Putamen (tissue), 1 donor: ENCODE measurements at regions not wholly inside any gene's neighbourhood (a gene's known extent, or its start where the extent isn't known, plus 50 kb on each side); places are given as distances from the start of the nearest gene placed in this dataset.
"Not testable (repeated sequence)": the region's sequence is repeated elsewhere in the genome, so short reads cannot be mapped to it uniquely, and the experiment has no call there.

Experiments
- DNase-seq: peaks from one replicate; pipeline ENCODE4 v3.0.0-alpha.2; 2016; ENCODE audit warnings: low spot score

DNA sequence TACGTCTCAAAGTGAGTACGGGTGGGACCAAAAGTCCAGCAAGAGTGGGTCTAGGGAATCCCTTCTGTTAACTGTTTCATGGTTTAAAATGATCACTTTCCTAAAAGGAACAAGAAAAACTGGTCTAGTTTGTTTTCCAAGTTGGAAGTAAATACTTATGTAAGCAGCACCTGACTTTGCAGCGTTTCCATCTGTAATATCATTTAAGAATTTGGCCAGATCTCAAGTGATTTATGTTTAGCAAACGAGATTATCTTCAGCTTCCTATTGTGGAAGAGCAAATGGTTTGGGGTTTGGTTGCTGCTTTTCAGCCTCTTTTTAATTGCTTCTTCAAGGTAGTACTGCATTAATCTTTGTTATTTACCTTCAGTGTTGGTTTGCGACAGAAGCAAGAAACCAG lies 50.4 kb downstream of the FHIP1A start:
- no peak for DNase-seq

DNA sequence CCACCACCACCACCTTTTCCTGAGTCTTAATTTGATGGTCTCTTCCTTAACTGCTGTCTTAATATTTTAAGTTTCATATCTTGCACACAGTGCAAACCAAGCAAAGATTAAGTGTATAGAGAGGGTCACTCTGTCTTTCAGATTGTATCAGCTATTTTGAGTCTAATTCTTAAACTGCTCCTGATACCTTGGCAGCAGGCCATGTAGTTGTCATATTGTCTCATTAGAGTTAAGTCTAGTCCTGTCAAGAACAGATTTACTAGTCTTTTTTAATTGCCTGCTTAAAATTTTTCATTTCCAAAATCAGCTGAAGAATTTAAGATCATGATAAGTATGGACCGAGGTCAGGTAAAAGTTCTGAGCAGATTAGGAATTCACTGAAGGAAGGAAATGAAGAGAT lies 51.5 kb downstream of the FHIP1A start:
- DNase-seq: no peak

DNA sequence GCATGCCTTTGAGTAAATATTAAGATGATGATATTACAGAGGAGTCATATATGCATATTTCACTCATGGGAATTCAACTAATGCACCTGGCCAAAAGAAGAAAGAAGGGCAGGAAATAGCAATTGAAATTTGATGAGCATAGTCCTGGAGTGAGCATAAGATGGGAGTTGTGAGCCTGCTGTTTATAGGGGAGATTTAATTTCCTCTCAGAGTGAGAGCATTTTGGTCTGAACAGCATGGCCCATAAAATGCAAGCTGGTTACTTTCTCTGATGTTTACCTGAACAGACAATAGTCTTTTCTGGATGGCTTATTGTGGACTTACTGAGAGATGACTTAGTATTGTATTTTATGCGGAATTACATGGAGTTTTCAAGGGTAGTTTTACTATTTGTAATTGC lies 53.6 kb downstream of the FHIP1A start:
- DNase-seq: no peak

DNA sequence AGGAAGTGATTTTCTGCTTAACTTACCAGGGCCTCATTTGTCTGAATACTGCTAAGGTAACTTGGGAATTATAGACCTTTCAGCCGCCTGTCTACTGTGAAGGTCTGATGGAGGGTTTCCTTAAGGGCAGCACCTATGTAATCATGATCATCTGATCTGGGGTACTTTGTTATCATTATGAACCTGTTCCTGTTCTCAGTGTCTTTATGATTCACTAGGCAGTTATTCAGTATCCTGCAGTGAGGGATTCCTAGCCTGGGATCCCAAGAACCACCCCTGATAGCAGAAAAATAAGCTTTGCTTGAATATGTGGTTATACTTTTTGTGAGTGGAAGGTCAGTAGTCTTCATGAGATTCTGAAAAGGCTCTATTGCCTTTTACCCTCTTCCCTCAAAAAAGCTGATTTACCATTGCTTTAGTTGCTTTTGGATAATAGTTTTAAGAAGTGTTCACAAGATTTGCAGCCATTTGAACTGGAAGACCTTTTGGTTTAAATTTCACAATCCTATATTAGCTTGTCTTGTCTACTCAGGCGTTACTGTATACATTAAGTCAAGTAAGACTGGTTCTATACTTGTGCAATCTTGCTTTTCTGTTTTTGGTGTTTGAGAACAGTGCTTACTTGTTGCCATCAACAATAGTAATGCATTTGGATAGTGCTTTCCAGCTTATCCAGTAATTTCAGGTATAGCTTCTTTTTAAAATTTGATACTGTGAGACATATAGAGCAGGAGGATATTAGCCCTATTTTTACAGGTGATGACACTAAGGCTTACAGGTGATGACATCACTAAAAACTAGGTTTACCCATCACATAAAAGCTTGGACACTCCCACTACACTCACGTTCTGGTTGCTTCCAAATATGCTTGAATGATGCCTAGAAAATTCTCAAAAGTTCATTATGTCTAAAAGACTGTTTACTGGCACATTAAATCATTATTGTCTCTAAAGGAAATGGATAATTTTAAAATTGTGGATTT lies 60.0 kb downstream of the FHIP1A start:
- no peak for DNase-seq

DNA sequence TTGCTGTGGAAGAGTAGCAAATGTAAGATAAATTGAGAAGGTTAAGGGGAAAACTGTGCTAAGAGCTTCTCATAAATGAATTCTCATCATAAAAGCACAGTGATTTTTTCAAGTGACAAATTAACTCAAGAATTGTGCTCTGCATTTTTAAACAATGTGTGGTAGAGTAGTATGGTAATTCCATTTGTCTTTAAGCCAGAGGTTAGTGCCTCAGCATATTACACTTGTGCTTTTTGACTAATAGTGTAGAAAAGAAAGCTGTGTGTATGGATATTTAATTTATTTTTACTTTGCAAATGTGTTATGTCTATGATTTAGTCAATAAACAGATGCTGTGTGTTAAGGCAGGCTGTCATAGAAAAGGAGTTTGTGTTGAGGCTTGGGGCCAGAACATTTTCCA lies 61.0 kb downstream of the FHIP1A start:
- DNase-seq: no peak

DNA sequence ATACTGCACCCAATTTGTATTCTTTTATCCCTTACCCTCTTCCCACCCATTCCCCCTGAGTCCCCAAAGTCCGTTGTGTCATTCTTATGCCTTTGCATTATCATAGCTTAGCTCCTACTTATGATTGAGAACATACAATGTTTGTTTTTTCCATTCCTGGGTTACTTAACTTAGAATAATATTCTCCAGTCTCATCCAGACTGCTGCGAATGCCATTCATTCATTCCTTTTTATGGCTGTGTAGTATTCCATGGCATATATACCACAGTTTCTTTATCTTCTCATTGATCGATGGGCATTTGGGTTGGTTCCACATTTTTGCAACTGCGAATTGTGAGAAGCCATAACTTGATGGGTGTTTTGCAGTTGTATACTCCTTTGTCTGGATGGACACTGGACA lies 62.8 kb downstream of the FHIP1A start:
- DNase-seq: no peak

DNA sequence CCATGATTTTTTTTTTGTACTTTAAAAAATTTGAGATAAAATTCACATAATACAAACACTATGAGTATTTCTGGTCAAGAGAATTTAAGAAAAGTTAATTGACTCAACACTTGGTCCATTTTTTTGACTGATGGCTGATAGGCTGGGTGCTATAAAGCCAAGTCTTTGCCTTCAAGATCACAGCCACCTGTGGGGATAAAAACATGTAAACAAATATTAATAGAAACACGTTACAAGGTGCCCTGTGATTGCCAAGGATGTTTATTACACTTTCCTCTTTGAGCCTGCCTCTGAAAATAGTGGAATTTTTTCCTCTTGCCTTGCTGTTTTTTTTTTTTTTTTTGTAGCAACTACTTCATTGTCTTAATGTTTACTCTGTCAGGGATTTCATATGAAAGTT lies 63.3 kb downstream of the FHIP1A start:
- no peak for DNase-seq

DNA sequence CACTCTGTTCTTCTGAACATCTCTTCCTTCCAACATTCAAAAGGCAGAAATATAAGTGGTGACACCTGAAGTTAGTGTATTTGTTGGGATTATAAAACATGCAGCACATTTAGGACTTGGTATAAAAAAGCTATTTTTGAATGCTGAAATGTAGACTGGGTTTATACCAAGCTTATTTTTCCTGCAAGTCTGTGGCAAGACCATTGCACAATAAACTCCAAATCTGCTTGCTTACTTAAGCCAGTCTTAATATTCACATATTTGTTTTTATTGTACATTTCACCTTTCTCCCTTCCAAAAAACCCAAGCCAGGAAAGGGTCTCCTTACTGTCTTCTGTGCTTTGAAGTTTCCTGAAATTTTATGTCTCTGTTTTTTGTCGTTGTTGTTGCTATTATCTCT lies 63.7 kb downstream of the FHIP1A start:
- no peak for DNase-seq

DNA sequence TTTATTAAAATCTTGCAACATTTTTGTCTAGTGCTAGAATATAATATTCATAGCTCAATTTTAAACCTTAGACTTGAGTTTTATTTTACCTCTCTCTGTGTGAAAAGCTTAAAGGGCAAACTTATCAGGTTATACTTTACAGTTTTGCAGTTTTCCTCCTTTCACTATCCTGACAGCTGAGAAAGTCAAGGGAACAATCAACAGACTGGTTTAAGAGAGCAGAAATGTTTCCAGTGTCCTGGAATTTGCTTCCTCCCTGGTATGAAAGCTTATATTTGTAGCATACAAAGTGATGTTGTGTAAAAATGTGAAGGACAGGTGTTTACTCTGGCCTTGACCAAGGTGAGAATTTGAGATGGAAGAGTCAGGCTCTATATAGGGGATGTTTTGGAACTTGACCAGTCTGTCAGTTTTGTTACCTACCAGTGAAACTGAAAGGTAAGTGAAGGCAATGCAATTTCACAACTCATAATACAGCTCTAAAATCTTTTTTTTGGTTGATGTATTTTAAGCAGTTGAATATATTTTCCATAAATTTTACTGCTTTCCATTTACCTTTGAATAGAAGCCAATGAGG lies 64.6 kb downstream of the FHIP1A start:
- no peak for DNase-seq

DNA sequence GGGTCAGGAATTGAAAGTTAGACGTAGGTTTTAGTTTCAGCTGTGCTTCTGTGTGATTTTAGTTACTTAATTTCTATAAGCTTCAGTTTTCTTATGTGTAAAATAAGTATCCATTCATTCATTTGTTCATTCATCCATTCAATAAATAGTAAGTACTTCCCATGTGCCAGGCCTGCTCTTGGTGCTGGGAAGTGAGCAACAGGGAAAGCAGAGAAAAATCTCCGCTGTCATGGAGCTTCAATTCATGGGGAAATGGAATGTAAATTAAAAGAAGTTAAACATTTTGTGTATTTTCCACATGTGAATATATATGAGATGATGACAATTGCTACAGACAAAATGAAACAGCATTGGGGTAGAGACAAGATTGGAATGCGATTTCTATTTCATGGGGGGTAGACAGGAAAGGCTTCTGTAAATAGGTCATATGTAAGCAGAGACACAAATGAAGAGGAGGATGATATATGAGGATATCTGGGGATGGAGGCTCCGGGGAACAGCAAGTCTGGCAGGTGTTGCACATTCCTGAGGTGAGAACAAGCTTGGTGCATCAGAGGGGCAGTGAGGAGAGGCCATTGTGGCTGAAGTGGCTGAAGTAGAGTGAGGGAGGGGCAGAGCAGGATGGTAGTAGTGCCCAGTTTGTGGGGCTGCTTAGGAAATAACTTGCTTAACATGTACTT lies 66.2 kb downstream of the FHIP1A start:
- no peak for DNase-seq

DNA sequence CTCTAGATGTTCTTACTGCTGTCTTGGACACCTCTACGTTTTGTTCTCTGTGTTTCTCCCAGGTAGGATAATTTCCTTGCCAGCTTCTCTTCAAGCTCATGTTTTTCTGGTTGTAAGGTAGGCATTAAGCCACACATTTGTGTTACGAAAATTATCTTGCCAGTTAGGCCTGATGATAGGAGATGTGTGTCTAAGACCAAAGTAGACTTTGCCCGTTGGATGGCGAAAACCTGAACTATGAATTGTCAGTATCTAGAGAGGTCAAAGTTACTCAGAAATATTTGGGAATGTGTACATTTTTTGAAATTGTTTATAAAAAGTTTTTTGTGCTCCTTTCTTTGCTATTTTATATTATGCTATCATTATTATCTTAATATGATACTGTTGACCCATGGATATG lies 72.8 kb downstream of the FHIP1A start:
- no peak for DNase-seq

DNA sequence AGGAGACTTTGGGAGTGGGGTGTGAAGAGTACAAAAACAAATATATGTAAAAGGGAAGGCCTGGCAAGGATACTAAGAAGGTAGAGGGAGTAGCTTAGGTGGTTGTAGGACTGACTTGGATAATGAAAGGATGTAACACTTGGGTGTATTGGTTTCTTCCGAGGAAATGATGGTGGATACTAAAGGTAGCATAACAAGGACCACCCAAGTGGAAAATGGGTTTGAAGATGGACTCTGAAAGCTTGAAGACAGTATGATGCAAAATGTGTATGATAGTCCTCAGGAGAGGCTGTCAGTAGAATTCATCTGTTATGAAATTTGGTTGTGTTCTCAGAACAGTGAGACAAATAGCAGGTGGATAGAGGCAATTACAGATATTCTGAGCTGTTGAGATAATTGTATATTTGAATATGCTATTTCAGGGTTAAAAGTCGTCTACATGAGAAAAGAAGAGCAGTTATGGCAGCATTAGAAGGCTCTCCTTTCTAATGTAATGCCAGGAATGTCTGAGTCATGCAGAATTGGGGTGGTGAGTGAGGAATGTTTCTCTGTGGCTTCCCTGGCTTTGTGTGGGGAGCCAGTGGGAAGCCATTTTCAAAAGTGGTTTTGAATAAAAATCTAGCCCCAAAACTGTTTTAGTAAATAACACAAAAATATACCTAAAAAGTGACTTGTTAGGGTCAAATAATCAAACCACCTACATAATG lies 75.6 kb downstream of the FHIP1A start:
- DNase-seq: no peak

DNA sequence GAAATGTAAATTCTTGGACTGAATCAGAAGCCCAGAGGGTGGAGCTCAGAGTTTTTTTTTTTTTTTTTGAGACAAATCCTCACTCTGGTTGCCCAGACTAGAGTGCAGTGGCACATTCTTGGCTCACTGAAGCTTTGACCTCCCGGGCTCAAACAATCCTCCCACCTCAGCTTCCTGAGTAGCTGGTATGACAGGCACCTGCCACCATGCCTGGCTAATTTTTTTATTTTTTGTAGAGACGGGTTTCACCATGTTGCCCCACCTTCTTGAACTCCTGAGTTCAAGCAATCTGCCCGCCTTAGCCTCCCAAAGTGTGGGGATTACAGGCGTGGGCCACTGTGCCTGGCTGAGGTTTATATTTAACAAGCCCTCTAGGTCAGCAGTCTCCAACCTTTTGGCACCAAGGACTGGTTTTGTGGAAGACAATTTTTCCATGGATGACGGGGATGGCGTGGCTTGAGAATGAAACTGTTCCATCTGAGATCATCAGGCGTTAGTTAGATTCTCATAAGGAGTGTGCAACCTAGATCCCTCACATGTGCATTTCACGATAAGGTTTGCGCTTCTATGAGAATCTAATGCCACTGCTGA lies 76.7 kb downstream of the FHIP1A start:
- DNase-seq: no peak

DNA sequence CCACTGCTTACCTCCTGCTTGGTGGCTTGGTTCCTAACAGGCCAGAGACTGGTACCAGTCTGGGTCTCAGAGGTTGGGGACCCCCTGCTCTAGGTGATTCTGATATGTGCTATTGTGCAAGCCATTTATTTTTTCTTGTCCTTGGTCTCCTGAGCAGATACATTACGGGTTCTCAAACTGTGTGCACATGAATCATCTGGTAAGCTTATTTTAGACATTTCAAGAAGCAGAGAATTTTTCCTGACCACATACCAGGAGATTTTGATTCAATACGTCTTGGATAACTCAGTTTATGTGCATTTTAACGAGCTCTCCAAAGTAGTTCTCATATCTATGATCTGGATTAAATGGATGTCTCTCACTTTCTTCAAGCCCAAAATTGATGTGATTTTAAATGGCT lies 77.2 kb downstream of the FHIP1A start:
- no peak for DNase-seq

DNA sequence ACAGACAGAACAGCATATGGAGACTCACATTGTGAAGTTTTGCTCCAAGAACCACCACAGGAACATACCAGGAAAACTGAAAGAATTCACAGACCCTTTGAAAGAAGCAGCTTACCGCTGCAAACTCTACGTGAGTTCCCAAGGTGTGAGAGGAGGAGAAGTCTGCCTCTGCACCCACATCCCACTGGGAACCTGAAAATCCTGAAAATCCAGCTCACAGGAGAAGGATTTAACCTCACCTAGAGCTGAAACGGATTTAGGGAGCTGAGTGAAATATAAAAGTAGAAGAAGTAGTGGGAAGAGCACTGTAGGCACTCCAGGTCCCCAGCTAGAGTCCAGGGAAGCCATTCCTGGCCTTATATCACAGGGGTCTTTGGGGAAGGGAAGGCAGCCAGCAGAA lies 80.0 kb downstream of the FHIP1A start:
- no peak for DNase-seq

DNA sequence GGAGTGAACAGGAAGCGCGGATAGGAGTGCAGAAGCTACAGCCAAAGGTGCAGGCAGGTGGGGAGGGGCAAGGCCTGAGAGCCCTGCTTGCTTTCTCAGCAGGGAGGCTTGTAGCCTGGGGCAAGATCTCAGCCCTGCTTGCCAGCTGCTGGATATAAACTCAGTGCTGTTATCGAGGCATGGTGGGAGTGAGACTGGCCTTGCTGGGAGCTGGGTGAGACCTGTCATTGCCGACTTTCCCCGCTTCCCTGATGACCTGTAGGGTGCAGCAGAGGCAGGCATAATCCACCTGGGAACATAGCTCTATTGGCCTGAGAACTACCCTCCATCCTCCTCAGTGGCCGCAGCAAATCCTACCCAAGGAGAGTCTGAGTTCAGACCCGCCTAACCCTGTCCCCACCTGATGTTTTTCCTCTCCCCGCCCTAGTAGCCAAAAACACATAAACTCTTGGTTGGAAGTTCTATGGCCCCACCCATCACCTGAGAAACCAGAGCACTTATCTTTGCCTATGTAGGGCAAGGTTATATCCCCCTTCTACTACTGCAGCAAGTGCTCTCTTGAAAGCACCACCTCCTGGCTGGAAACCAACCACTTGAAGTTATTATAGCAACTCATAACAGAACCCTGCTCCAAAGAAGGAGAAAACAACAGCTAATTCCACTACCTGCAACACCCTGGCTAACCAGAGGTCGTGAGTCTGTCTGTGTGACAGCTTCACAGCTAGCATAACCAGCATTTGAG lies 80.7 kb downstream of the FHIP1A start:
- DNase-seq: no peak

DNA sequence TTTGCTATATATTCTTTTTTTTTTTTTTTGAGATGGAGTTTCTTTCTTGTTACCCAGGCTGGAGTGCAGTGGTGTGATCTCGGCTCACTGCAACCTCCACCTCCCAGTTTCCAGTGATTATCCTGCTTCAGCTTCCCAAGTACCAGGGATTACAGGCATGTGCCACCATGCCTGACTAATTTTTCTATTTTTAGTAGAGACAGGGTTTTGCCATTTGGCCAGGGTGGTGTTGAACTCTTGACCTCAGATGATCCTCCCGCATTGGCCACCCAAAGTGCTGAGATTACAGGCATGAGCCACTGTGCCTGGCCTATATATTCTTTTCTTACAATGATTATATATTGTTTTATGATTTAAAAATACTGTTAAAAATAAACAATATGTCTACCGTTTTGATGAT lies 86.6 kb downstream of the FHIP1A start:
- not testable (repeated sequence) for DNase-seq

DNA sequence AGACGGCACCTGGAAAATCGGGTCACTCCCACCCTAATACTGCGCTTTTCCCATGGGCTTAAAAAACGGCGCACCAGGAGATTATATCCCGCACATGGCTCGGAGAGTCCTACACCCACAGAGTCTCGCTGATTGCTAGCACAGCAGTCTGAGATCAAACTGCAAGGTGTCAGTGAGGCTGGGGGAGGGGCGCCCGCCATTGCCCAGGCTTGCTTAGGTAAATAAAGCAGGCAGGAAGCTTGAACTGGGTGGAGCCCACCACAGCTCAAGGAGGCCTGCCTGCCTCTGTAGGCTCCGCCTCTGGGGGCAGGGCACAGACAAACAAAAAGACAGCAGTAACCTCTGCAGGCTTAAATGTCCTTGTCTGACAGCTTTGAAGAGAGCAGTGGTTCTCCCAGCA lies 102.6 kb downstream of the FHIP1A start:
- DNase-seq: not testable (repeated sequence)

DNA sequence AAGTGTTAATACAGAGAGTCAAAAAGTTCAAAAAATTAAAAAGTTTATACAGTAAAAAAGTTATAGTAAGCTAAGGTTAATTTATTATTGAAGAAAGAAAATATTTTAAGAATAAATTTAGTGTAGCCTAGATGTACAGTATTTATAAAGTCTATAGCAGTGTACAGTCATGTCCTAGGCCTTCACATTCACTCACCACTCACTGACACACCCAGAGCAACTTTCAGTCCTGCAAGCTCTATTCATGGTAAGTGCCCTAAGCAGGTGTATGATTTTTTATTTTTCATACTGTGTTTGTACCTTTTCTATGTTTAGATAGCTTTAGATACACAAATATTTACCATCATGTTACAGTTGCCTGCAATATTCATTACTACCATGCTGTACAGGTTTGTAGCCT lies 108.9 kb downstream of the FHIP1A start:
- no peak for DNase-seq

DNA sequence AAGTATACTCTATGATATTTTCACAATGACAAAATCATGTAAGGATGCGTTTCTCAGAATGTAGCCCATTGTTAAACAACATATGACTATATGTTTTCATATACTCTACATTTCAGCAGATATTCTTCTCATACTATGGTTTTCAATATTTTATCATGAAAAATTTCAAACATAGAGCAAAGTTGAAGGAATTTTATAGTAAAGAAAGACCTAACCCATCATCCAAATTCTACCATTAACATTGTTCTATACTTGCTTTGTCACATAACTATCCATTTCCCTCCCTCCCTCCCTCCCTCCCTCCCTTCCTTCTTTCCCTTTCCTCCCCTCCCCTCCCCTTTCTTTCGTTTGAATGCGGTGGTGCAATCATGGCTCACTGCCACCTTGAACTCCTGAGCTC lies 109.4 kb downstream of the FHIP1A start:
- no peak for DNase-seq

DNA sequence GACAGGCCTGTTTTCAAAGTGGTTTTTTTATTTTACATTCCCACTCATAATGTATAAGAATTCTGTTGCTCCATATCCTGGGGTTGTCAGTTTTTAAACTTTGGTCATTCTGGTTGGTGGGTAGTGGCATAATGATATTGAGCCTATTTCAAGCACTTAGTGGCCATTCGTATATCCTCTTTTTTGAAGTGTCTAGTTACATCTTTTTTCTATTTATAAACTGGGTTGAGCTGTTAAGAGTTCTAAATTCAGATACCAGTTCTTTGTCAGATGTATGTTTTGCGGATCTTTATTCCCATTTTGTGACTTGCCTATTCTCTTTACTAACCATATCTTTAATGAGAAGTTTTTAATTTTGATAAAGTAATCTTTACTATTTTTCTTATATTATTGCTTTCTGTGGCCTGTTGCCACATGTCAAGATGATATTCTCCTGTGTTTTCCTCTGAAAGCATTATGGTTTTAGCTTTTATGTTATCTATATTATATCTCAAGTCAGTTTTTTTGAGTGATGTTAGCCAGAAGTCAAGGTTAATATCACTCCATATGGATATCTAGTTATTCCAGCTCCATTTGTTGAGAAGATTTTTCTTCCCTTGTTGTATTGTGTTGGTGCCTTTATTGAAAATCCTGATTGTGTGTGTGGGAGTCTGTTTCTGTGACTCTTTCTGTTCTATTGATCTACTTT lies 110.9 kb downstream of the FHIP1A start:
- no peak for DNase-seq
